ENCODE measurements at regions not wholly inside any gene's neighbourhood (a gene's known extent, or its start where the extent isn't known, plus 50 kb on each side); places are given as distances from the start of the nearest gene placed in this dataset.

DNA sequence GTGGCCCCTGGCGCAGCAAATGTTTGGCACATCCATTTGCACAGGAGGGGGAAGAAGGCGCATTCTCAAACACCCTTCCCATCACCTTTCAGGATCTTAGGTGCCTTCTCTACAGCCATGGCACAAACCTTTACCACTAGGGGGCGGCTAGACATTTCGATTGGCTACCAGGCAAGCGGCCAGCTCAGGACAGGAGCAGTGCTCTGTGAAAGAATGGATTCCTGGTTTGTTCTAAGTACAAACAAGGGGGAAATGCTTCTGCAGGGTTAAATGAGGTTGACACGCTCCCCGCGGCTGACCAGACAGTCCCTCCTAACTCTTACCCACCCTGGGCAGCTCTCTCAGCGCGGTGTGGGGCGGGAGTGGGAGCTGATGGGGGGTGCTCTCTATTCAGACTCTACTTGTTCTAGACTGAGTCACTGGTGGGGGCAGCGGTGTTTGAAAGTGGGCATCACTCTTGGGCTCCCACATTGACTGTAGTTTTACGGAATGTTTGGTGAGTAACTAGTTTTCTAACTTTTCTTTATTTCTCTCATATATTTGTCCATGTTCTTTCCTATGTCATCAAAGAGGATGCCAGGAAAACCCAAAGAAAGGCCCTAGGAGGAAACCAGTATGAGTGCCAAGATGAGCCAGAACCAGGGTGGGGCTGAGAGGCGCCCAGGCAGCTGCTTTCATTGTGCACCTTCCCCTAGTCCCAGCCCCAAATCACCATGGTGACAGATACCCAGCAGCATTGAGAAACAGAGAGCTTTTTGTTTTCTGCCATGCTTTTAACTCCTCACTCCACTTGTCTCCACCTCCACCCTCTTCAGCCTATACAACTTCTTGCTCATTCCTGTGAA lies 61.4 kb upstream of the GPR158 start:
- Histone ChIP-seq H4K20me1 (ENCODE audit: control insufficient read depth, extremely low read depth, insufficient read depth, low read length) (no peaks in the 10 kb centered on the region), H3K27me3 (ENCODE audit: control insufficient read depth, insufficient read depth, low read length) (no peaks in the 10 kb centered on the region), H3K4me3 (replicated peaks in 1 of 4; ENCODE audit: control extremely low read depth in 1 of 4, insufficient read depth in 1 of 4, low read depth in 3 of 4, low read length in 4 of 4) (no peak overlapping the region), H3K9ac (ENCODE audit: insufficient read depth, low read length) (no peak overlapping the region), H3K27ac (ENCODE audit: insufficient read depth, low read length) (no peak overlapping the region), H3K4me1 (ENCODE audit: control insufficient read depth, extremely low read depth, insufficient read depth, low read length) (no peaks in the 10 kb centered on the region), H3K4me2 (ENCODE audit: extremely low read depth, insufficient read depth, low read length) (no peak overlapping the region), H3K79me2 (ENCODE audit: control insufficient read depth, insufficient read depth, low read length) (no peaks in the 10 kb centered on the region), H3K36me3 (ENCODE audit: control insufficient read depth, insufficient read depth, low read length) (no peaks in the 10 kb centered on the region), H2AFZ (ENCODE audit: low read length) (no peak overlapping the region), H3K9me3 (ENCODE audit: control insufficient read depth, insufficient read depth, low read depth, low read length) (no peaks in the 10 kb centered on the region)
- peak; percentile 71 to 72 for DNase-seq (ENCODE audit: low read depth in 2 of 2)
- TF ChIP-seq, protein P1, sequence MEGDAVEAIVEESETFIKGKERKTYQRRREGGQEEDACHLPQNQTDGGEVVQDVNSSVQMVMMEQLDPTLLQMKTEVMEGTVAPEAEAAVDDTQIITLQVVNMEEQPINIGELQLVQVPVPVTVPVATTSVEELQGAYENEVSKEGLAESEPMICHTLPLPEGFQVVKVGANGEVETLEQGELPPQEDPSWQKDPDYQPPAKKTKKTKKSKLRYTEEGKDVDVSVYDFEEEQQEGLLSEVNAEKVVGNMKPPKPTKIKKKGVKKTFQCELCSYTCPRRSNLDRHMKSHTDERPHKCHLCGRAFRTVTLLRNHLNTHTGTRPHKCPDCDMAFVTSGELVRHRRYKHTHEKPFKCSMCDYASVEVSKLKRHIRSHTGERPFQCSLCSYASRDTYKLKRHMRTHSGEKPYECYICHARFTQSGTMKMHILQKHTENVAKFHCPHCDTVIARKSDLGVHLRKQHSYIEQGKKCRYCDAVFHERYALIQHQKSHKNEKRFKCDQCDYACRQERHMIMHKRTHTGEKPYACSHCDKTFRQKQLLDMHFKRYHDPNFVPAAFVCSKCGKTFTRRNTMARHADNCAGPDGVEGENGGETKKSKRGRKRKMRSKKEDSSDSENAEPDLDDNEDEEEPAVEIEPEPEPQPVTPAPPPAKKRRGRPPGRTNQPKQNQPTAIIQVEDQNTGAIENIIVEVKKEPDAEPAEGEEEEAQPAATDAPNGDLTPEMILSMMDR (conservative IDR thresholded peaks at IDR 0.05 in 1 of 2, IDR thresholded peaks at IDR 0.05 in 1 of 2; ENCODE audit: low read depth in 1 of 2, low read length in 2 of 2): peak; percentile 67 to 89
- TF ChIP-seq EZH2 (IDR thresholded peaks at IDR 0.05; ENCODE audit: low read length, missing control alignments): no peak

DNA sequence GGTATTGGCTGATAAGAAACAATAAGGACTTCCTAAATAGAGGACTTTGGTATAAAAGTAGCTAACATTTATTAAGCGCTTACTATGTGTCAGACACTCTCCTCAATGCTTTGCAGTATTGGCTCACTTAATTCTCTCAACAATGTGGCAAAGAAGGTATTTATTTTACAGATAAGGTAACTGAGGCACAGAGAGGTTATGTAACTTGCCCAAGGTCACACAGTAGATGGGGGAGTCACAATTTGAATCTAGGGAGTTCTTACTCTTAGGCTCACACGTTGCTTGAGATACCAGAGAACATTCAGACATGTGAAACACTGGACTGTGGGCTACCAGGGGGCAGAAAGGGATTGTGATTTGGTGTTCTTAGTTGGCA lies 60.8 kb upstream of the GPR158 start:
- H3K4me1 ChIP-seq (ENCODE audit: control insufficient read depth, extremely low read depth, insufficient read depth, low read length): no peaks in the 10 kb centered on the region
- no peak overlapping the region for H3K4me3 ChIP-seq (replicated peaks in 1 of 4; ENCODE audit: control extremely low read depth in 1 of 4, insufficient read depth in 1 of 4, low read depth in 3 of 4, low read length in 4 of 4)
- no peak overlapping the region for H3K4me2 ChIP-seq (ENCODE audit: extremely low read depth, insufficient read depth, low read length)
- TF ChIP-seq EZH2 (IDR thresholded peaks at IDR 0.05; ENCODE audit: low read length, missing control alignments): no peak
- TF ChIP-seq, protein P1 (conservative IDR thresholded peaks at IDR 0.05 in 1 of 2, IDR thresholded peaks at IDR 0.05 in 1 of 2; ENCODE audit: low read depth in 1 of 2, low read length in 2 of 2): no peak
- no peak overlapping the region for H3K27ac ChIP-seq (ENCODE audit: insufficient read depth, low read length)
- no peaks in the 10 kb centered on the region for H4K20me1 ChIP-seq (ENCODE audit: control insufficient read depth, extremely low read depth, insufficient read depth, low read length)
- H2AFZ ChIP-seq (ENCODE audit: low read length): no peak overlapping the region
- no peaks in the 10 kb centered on the region for H3K9me3 ChIP-seq (ENCODE audit: control insufficient read depth, insufficient read depth, low read depth, low read length)
- no peaks in the 10 kb centered on the region for H3K79me2 ChIP-seq (ENCODE audit: control insufficient read depth, insufficient read depth, low read length)
- no peak for DNase-seq (ENCODE audit: low read depth in 2 of 2)
- no peaks in the 10 kb centered on the region for H3K36me3 ChIP-seq (ENCODE audit: control insufficient read depth, insufficient read depth, low read length)
- no peaks in the 10 kb centered on the region for H3K27me3 ChIP-seq (ENCODE audit: control insufficient read depth, insufficient read depth, low read length)
- H3K9ac ChIP-seq (ENCODE audit: insufficient read depth, low read length): no peak overlapping the region

DNA sequence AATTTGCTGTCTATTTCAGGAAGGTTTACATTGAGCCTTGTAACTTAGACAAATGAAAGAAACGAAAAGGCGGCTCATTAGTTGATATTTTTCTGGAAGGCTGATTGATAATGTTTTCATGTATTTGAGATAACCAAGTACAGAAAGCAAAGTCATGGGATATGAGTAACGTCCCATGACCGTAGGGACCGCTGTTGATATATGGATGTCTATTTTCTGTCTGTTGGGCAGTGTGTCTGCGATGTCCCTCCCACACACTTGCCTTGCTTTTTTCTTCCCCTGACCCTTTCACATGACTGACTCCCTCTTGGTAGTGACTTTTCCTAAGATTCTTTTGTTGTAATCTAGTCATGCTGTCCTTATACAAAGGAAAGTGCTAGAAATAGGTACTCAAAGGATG lies 57.0 kb upstream of the GPR158 start:
- TF ChIP-seq, protein P1 (conservative IDR thresholded peaks at IDR 0.05 in 1 of 2, IDR thresholded peaks at IDR 0.05 in 1 of 2; ENCODE audit: low read depth in 1 of 2, low read length in 2 of 2): no peak
- no peak for TF ChIP-seq EZH2 (IDR thresholded peaks at IDR 0.05; ENCODE audit: low read length, missing control alignments)
- H4K20me1 ChIP-seq (ENCODE audit: control insufficient read depth, extremely low read depth, insufficient read depth, low read length): no peaks in the 10 kb centered on the region
- H3K4me1 ChIP-seq (ENCODE audit: control insufficient read depth, extremely low read depth, insufficient read depth, low read length): no peaks in the 10 kb centered on the region
- H2AFZ ChIP-seq (ENCODE audit: low read length): no peak overlapping the region
- peak in 1 of 2 donors; percentile 43 for DNase-seq (ENCODE audit: low read depth in 2 of 2)
- H3K36me3 ChIP-seq (ENCODE audit: control insufficient read depth, insufficient read depth, low read length): no peaks in the 10 kb centered on the region
- no peak overlapping the region for H3K4me3 ChIP-seq (replicated peaks in 1 of 4; ENCODE audit: control extremely low read depth in 1 of 4, insufficient read depth in 1 of 4, low read depth in 3 of 4, low read length in 4 of 4)
- no peak overlapping the region for H3K4me2 ChIP-seq (ENCODE audit: extremely low read depth, insufficient read depth, low read length)
- H3K79me2 ChIP-seq (ENCODE audit: control insufficient read depth, insufficient read depth, low read length): no peaks in the 10 kb centered on the region
- no peaks in the 10 kb centered on the region for H3K9me3 ChIP-seq (ENCODE audit: control insufficient read depth, insufficient read depth, low read depth, low read length)
- no peak overlapping the region for H3K9ac ChIP-seq (ENCODE audit: insufficient read depth, low read length)
- H3K27ac ChIP-seq (ENCODE audit: insufficient read depth, low read length): no peak overlapping the region
- no peaks in the 10 kb centered on the region for H3K27me3 ChIP-seq (ENCODE audit: control insufficient read depth, insufficient read depth, low read length)
